ENCODE measurements at regions not wholly inside any gene's neighbourhood (a gene's known extent, or its start where the extent isn't known, plus 50 kb on each side); places are given as distances from the start of the nearest gene placed in this dataset.
"Not testable (repeated sequence)": the region's sequence is repeated elsewhere in the genome, so short reads cannot be mapped to it uniquely, and the experiment has no call there.

GRCh38 chr16:58831386-58831785 lies 97.3 kb upstream of the GOT2 start:
- no peak for DNase-seq (ENCODE audit: low read depth in 2 of 2)

- DNase-seq (ENCODE audit: low read depth in 2 of 2): no peak
Observed at GRCh38 chr16:58828901-58829545, 94.9 kb upstream of the GOT2 start.

- no peak for DNase-seq (ENCODE audit: low read depth in 2 of 2)
Observed at GRCh38 chr16:58824201-58824600, 90.1 kb upstream of the GOT2 start.

GRCh38 chr16:58821886-58822285 lies 87.8 kb upstream of the GOT2 start:
- no peak for DNase-seq (ENCODE audit: low read depth in 2 of 2)

GRCh38 chr16:58820411-58820810 lies 86.3 kb upstream of the GOT2 start:
- no peak for DNase-seq (ENCODE audit: low read depth in 2 of 2)

GRCh38 chr16:58815181-58815888 lies 81.2 kb upstream of the GOT2 start:
- DNase-seq (ENCODE audit: low read depth in 2 of 2): no peak

- peak in 1 of 2 donors; percentile 3 for DNase-seq (ENCODE audit: low read depth in 2 of 2)
Observed at GRCh38 chr16:58814348-58814801, 80.3 kb upstream of the GOT2 start.

GRCh38 chr16:58809213-58809612 lies 75.1 kb upstream of the GOT2 start:
- DNase-seq (ENCODE audit: low read depth in 2 of 2): no peak

- no peak for DNase-seq (ENCODE audit: low read depth in 2 of 2)
Observed at GRCh38 chr16:58807276-58807675, 73.2 kb upstream of the GOT2 start.

- DNase-seq (ENCODE audit: low read depth in 2 of 2): no peak
Observed at GRCh38 chr16:58801838-58802237, 67.7 kb upstream of the GOT2 start.

GRCh38 chr16:58797137-58797801 lies 63.2 kb upstream of the GOT2 start:
- DNase-seq (ENCODE audit: low read depth in 2 of 2): no peak

GRCh38 chr16:58793366-58793765 lies 59.2 kb upstream of the GOT2 start:
- no peak for DNase-seq (ENCODE audit: low read depth in 2 of 2)

GRCh38 chr16:58792188-58792587 lies 58.1 kb upstream of the GOT2 start:
- DNase-seq (ENCODE audit: low read depth in 2 of 2): no peak

- DNase-seq (ENCODE audit: low read depth in 2 of 2): not testable (repeated sequence)
Observed at GRCh38 chr16:58790816-58791557, 56.9 kb upstream of the GOT2 start.

- DNase-seq (ENCODE audit: low read depth in 2 of 2): no peak
Observed at GRCh38 chr16:58789351-58789750, 55.2 kb upstream of the GOT2 start.
